IMR-90 (cell line): ENCODE measurements at regions not wholly inside any gene's neighbourhood (a gene's known extent, or its start where the extent isn't known, plus 50 kb on each side); places are given as distances from the start of the nearest gene placed in this dataset.

Experiments used
- ATAC-seq: fragments of 200-7000 bp; cut with Tn5 transposase; 2 replicates; pipeline ENCODE4 v1.9.1; 2020; ENCODE audit warnings: low read depth, mild to moderate bottlenecking, moderate library complexity
- BruUV-seq: library from RNA; stranded (reverse); fragments of 400-500 nt; replicated peaks from 2 replicates; lab custom pipeline; 2021; lab: Mats Ljungman, UMichigan
- CTCF ChIA-PET: fragments of 300-600 bp; formaldehyde crosslinking; extraction: SDS; loops from one replicate; lab custom pipeline; 2021; ENCODE audit warnings: antibody characterized with exemption; lab: Yijun Ruan, JAX
- POLR2A ChIA-PET: fragments of 300-600 bp; sonication (Branson Sonifier 250); formaldehyde crosslinking; loops from one replicate; lab custom pipeline; 2022; ENCODE audit warnings: antibody characterized with exemption; ENCODE audit not compliant: unreplicated experiment; lab: Charles Lee
- DNase-seq: peaks from one replicate; pipeline ENCODE4 v3.0.0; 2013
- H2AFZ ChIP-seq: replicated peaks from 2 replicates; pipeline ENCODE3; 2013; ENCODE audit warnings: low read length, mild to moderate bottlenecking; ENCODE audit not compliant: poor library complexity
- H2AK5ac ChIP-seq: 2 replicates; pipeline ENCODE4 v1.6.1; 2013; ENCODE audit warnings: low read depth, low read length, inconsistent platforms
- H2AK9ac ChIP-seq: replicated peaks from 2 replicates; pipeline ENCODE3; 2013; ENCODE audit warnings: mild to moderate bottlenecking, low read depth, low read length, moderate library complexity; ENCODE audit not compliant: poor library complexity
- H2BK120ac ChIP-seq: 2 replicates; pipeline ENCODE4 v1.6.1; 2013; ENCODE audit warnings: low read depth, low read length, inconsistent platforms
- H2BK15ac ChIP-seq: 3 replicates; pipeline ENCODE4 v1.6.1; 2013; ENCODE audit warnings: low read depth, low read length, inconsistent platforms
- H2BK20ac ChIP-seq: 2 replicates; pipeline ENCODE4 v1.6.1; 2013; ENCODE audit warnings: low read depth, mild to moderate bottlenecking, inconsistent platforms, low read length, moderate library complexity
- H2BK5ac ChIP-seq: 2 replicates; pipeline ENCODE4 v1.6.1; 2013; ENCODE audit warnings: mild to moderate bottlenecking, low read depth, low read length, inconsistent platforms; ENCODE audit not compliant: poor library complexity, severe bottlenecking
- H3K14ac ChIP-seq: replicated peaks from 2 replicates; pipeline ENCODE4 v1.6.1; 2013; ENCODE audit warnings: low read depth, low read length, inconsistent platforms
- H3K18ac ChIP-seq: 2 replicates; pipeline ENCODE4 v1.6.1; 2013; ENCODE audit warnings: low read depth, low read length, control low read depth
- H3K23ac ChIP-seq: 2 replicates; pipeline ENCODE4 v1.6.1; 2013; ENCODE audit warnings: low read depth, low read length, inconsistent platforms
- H3K27ac ChIP-seq: 2 replicates; pipeline ENCODE4 v1.5.1; 2013; ENCODE audit warnings: mild to moderate bottlenecking, control low read depth, low read length; ENCODE audit not compliant: insufficient read depth
- H3K27me3 ChIP-seq: 2 replicates; pipeline ENCODE4 v1.6.1; 2013; ENCODE audit warnings: low read length; ENCODE audit not compliant: control insufficient read depth, insufficient read depth
- H3K36me3 ChIP-seq: 2 replicates; pipeline ENCODE4 v1.6.1; 2013; ENCODE audit warnings: low read length, mixed read lengths; ENCODE audit not compliant: control insufficient read depth, insufficient read depth
- H3K4ac ChIP-seq: 2 replicates; pipeline ENCODE4 v1.6.1; 2013; ENCODE audit warnings: low read depth, low read length, inconsistent platforms
- H3K4me1 ChIP-seq: 2 replicates; pipeline ENCODE4 v1.6.1; 2013; ENCODE audit warnings: low read length, mixed read lengths; ENCODE audit not compliant: control insufficient read depth, insufficient read depth
- H3K4me2 ChIP-seq: 2 replicates; pipeline ENCODE4 v1.6.1; 2013; ENCODE audit warnings: low read depth, mild to moderate bottlenecking, control low read depth, low read length, moderate library complexity
- H3K4me3 ChIP-seq: 2 replicates; pipeline ENCODE4 v1.5.1; 2013; ENCODE audit warnings: low read depth, mild to moderate bottlenecking, control low read depth, low read length, moderate library complexity; ENCODE audit not compliant: insufficient read depth
- H3K56ac ChIP-seq: 2 replicates; pipeline ENCODE4 v1.6.1; 2013; ENCODE audit warnings: low read length, inconsistent platforms; ENCODE audit not compliant: insufficient read depth; ENCODE audit errors: extremely low read depth
- H3K79me1 ChIP-seq, 2 experiments: 2 replicates each; pipeline ENCODE4 v1.6.1; 2013; ENCODE audit warnings: low read length in 2 of 2, inconsistent platforms in 1 of 2, low read depth in 1 of 2
- H3K9ac ChIP-seq: 2 replicates; pipeline ENCODE4 v1.6.1; 2013; ENCODE audit warnings: low read depth, low read length, control low read depth
- H3K9me1 ChIP-seq: 2 replicates; pipeline ENCODE4 v1.6.1; 2013; ENCODE audit warnings: low read length, inconsistent platforms; ENCODE audit not compliant: insufficient read depth
- H3K9me3 ChIP-seq: 2 replicates; pipeline ENCODE4 v1.6.1; 2013; ENCODE audit warnings: low read length; ENCODE audit not compliant: control insufficient read depth, insufficient read depth
- H4K20me1 ChIP-seq: 2 replicates; pipeline ENCODE4 v1.6.1; 2013; ENCODE audit warnings: low read length, inconsistent platforms; ENCODE audit not compliant: insufficient read depth
- H4K5ac ChIP-seq: 2 replicates; pipeline ENCODE4 v1.6.1; 2013; ENCODE audit warnings: mild to moderate bottlenecking, low read depth, low read length, control low read depth
- H4K8ac ChIP-seq, 2 experiments: 2 replicates each; pipeline ENCODE4 v1.6.1; 2013; ENCODE audit warnings: low read depth in 2 of 2, low read length in 2 of 2, control low read depth in 1 of 2, inconsistent platforms in 1 of 2
- H4K91ac ChIP-seq: 2 replicates; pipeline ENCODE4 v1.6.1; 2013; ENCODE audit warnings: low read depth, low read length, inconsistent platforms; ENCODE audit not compliant: insufficient read depth
- BHLHE40 ChIP-seq: fragments of 150-350 bp; IDR thresholded peaks from 2 replicates; pipeline ENCODE4 v1.6.1; 2016; ENCODE audit warnings: mild to moderate bottlenecking, low read depth, low read length
- CEBPB ChIP-seq: IDR thresholded peaks from 2 replicates; pipeline ENCODE4 v1.6.1; 2012; ENCODE audit warnings: low read depth, low read length, improper control_type of control experiment
- CHD1 ChIP-seq: IDR thresholded peaks from 2 replicates; pipeline ENCODE4 v1.6.1; 2012; ENCODE audit warnings: low read depth, low read length, improper control_type of control experiment
- ELK1 ChIP-seq: fragments of 150-350 bp; IDR thresholded peaks from 2 replicates; pipeline ENCODE4 v1.6.1; 2016; ENCODE audit warnings: low read depth, mild to moderate bottlenecking, low read length, moderate library complexity, borderline replicate concordance
- FOS ChIP-seq: fragments of 150-350 bp; IDR thresholded peaks from 2 replicates; pipeline ENCODE4 v1.6.1; 2016; ENCODE audit warnings: low read depth, low read length
- MAFK ChIP-seq: IDR thresholded peaks from 2 replicates; pipeline ENCODE4 v1.6.1; 2012; ENCODE audit warnings: low read depth, low read length, improper control_type of control experiment
- MAZ ChIP-seq: IDR thresholded peaks from 2 replicates; pipeline ENCODE4 v1.6.1; 2012; ENCODE audit warnings: low read depth, mild to moderate bottlenecking, low read length, improper control_type of control experiment, moderate library complexity, borderline replicate concordance
- MXI1 ChIP-seq: IDR thresholded peaks from 2 replicates; pipeline ENCODE4 v1.6.1; 2012; ENCODE audit warnings: low read depth, mild to moderate bottlenecking, low read length, moderate library complexity, borderline replicate concordance
- NFE2L2 ChIP-seq: fragments of 150-350 bp; IDR thresholded peaks from 2 replicates; pipeline ENCODE4 v1.6.1; 2016; ENCODE audit warnings: low read depth, mild to moderate bottlenecking, low read length
- POLR2A ChIP-seq: IDR thresholded peaks from 2 replicates; pipeline ENCODE4 v1.6.1; 2012; ENCODE audit warnings: mild to moderate bottlenecking, low read depth, low read length
- RAD21 ChIP-seq: IDR thresholded peaks from 2 replicates; pipeline ENCODE4 v1.6.1; 2012; ENCODE audit warnings: low read length, improper control_type of control experiment
- RCOR1 ChIP-seq: IDR thresholded peaks from 2 replicates; pipeline ENCODE4 v1.6.1; 2012; ENCODE audit warnings: mild to moderate bottlenecking, low read length, improper control_type of control experiment; ENCODE audit not compliant: insufficient replicate concordance
- SMC3 ChIP-seq: fragments of 150-350 bp; IDR thresholded peaks from 2 replicates; pipeline ENCODE4 v1.6.1; 2016; ENCODE audit warnings: low read depth, mild to moderate bottlenecking, antibody characterized with exemption, low read length, moderate library complexity
- USF2 ChIP-seq: fragments of 150-350 bp; IDR thresholded peaks from 2 replicates; pipeline ENCODE4 v1.6.1; 2017; ENCODE audit warnings: mild to moderate bottlenecking, antibody characterized with exemption, low read length, low read depth
- WGBS, 2 experiments: methylation state at CpG; one replicate each; pipeline versions ENCODE4 v1.1.5 to v1.1.7; 2013; ENCODE audit warnings: missing lambda C conversion rate in 2 of 2; ENCODE audit not compliant: insufficient read length in 1 of 2; ENCODE audit errors: extremely low coverage in 2 of 2; 5-methylcytosine and 5-hydroxymethylcytosine counted together
- dilution Hi-C: fragments of 300-500 bp; cut with HindIII; formaldehyde crosslinking; loops from one replicate; pipeline ENCODE4 v1.14.3; 2018; ENCODE audit warnings: low sequenced_read_pairs; ENCODE audit not compliant: unreplicated experiment
- in situ Hi-C: fragments of 300-500 bp; cut with MboI; formaldehyde crosslinking; loops from 3 replicates; pipeline ENCODE4 v1.14.3; 2019; ENCODE audit warnings: low sequenced_read_pairs, inconsistent platforms, mixed read lengths
- intact Hi-C: fragments of 100-400 bp; cut with micrococcal nuclease; formaldehyde crosslinking; loops from 2 replicates; pipeline ENCODE4 v1.10.0; 2022
- TF ChIP-seq, protein P1 (sequence below): conservative IDR thresholded peaks from 2 replicates; pipeline ENCODE4 v1.5.1; 2012; ENCODE audit warnings: mild to moderate bottlenecking, low read depth, low read length, improper control_type of control experiment

GRCh38 chr17:73987395-73987794 is 216.1 kb upstream of the RPL38 start:
- no peak overlapping the region for H3K56ac ChIP-seq
- H3K36me3 ChIP-seq = no peaks in the 10 kb centered on the region
- no peak overlapping the region for H3K4me2 ChIP-seq
- no peaks in the 10 kb centered on the region for H3K9me1 ChIP-seq
- no peak overlapping the region for H3K18ac ChIP-seq
- peaks cover 44% of the 10 kb centered on the region for H3K9me3 ChIP-seq
- H2BK5ac ChIP-seq = no peak overlapping the region
- intact Hi-C loops (no loop called here), dilution Hi-C loops (no loop called here), in situ Hi-C loops (loop anchor here (10.0 to 25.0 kb wide), 2 partner anchors 57 to 375 kb away; no protein-coding TSS in a partner anchor)
- H4K5ac ChIP-seq = no peak overlapping the region
- H3K79me1 ChIP-seq = no peaks in the 10 kb centered on the region
- BruUV-seq = no TSS peak
- TF ChIP-seq, protein P1, sequence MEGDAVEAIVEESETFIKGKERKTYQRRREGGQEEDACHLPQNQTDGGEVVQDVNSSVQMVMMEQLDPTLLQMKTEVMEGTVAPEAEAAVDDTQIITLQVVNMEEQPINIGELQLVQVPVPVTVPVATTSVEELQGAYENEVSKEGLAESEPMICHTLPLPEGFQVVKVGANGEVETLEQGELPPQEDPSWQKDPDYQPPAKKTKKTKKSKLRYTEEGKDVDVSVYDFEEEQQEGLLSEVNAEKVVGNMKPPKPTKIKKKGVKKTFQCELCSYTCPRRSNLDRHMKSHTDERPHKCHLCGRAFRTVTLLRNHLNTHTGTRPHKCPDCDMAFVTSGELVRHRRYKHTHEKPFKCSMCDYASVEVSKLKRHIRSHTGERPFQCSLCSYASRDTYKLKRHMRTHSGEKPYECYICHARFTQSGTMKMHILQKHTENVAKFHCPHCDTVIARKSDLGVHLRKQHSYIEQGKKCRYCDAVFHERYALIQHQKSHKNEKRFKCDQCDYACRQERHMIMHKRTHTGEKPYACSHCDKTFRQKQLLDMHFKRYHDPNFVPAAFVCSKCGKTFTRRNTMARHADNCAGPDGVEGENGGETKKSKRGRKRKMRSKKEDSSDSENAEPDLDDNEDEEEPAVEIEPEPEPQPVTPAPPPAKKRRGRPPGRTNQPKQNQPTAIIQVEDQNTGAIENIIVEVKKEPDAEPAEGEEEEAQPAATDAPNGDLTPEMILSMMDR = no peak
- TF ChIP-seq POLR2A (no peak), NFE2L2 (no peak), CEBPB (no peak), BHLHE40 (no peak), MAFK (no peak), SMC3 (no peak), CHD1 (no peak), MAZ (no peak), MXI1 (no peak), ELK1 (no peak), RAD21 (no peak), RCOR1 (no peak), FOS (no peak), USF2 (no peak)
- no peak overlapping the region for H3K4me3 ChIP-seq
- no peak overlapping the region for H2BK20ac ChIP-seq
- POLR2A ChIA-PET = no interaction called here
- H4K20me1 ChIP-seq = no peaks in the 10 kb centered on the region
- DNase-seq (no peak), ATAC-seq (no peak)
- H3K23ac ChIP-seq = no peak overlapping the region
- no peak overlapping the region for H3K4ac ChIP-seq
- no peak overlapping the region for H4K8ac ChIP-seq
- H2AFZ ChIP-seq = no peak overlapping the region
- H3K14ac ChIP-seq = no peak overlapping the region
- no peak overlapping the region for H2AK9ac ChIP-seq
- WGBS, 2 experiments = 80% methylated on average over 1 of the region's 9 CpGs; no CpG with 5 or more reads in 1 of the 2 experiments
- H4K91ac ChIP-seq = no peak overlapping the region
- no peaks in the 10 kb centered on the region for H3K4me1 ChIP-seq
- CTCF ChIA-PET = no interaction called here
- no peak overlapping the region for H2BK120ac ChIP-seq
- H3K9ac ChIP-seq = no peak overlapping the region
- H3K27me3 ChIP-seq = no peaks in the 10 kb centered on the region
- H2BK15ac ChIP-seq = no peak overlapping the region
- no peak overlapping the region for H3K27ac ChIP-seq
- no peak overlapping the region for H2AK5ac ChIP-seq
